DND-41 (cell line): ENCODE measurements at regions not wholly inside any gene's neighbourhood (a gene's known extent, or its start where the extent isn't known, plus 50 kb on each side); places are given as distances from the start of the nearest gene placed in this dataset.
A peak's percentile ranks its signal among the peaks of the same experiment; 100 is the strongest.

ENCODE experiments used
- ATAC-seq: fragments of 200-7000 bp; cut with Tn5 transposase; 3 replicates; pipeline ENCODE4 v1.9.1; 2021; ENCODE audit warnings: low read depth; ENCODE audit not compliant: insufficient read depth
- DNase-seq: peaks from one replicate; pipeline ENCODE4 v3.0.0-alpha.2; 2020
- H2AFZ ChIP-seq: 2 replicates; pipeline ENCODE4 v1.6.0; 2012; ENCODE audit warnings: low read depth, low read length
- H3K27ac ChIP-seq: 2 replicates; pipeline ENCODE4 v1.5.1; 2012; ENCODE audit warnings: low read length, inconsistent platforms
- H3K27me3 ChIP-seq: fragments of 200-600 bp; sonication (generic); 2 replicates; pipeline ENCODE4 v1.6.0; 2012; ENCODE audit warnings: low read length, mild to moderate bottlenecking, inconsistent platforms; ENCODE audit not compliant: insufficient read depth, poor library complexity
- H3K36me3 ChIP-seq: 2 replicates; pipeline ENCODE4 v1.5.1; 2012; ENCODE audit warnings: low read length, inconsistent platforms; ENCODE audit not compliant: insufficient read depth
- H3K4me1 ChIP-seq: 2 replicates; pipeline ENCODE4 v1.5.1; 2012; ENCODE audit warnings: mild to moderate bottlenecking, low read length; ENCODE audit not compliant: insufficient read depth
- H3K4me2 ChIP-seq: 2 replicates; pipeline ENCODE4 v1.6.0; 2012; ENCODE audit warnings: mild to moderate bottlenecking, moderate library complexity, low read length, inconsistent platforms; ENCODE audit not compliant: insufficient read depth
- H3K4me3 ChIP-seq, 2 experiments: fragments of 200-600 bp in 1 of 2; shearing (Covaris generic) in 1 of 2; 2 replicates each; pipeline ENCODE4 v1.5.1; 2012 to 2016; ENCODE audit warnings: inconsistent platforms in 2 of 2, low read length in 2 of 2, mild to moderate bottlenecking in 2 of 2, low read depth in 1 of 2, moderate library complexity in 1 of 2
- H3K79me2 ChIP-seq: 2 replicates; pipeline ENCODE4 v1.6.0; 2012; ENCODE audit warnings: low read length, inconsistent platforms; ENCODE audit not compliant: insufficient read depth
- H3K9ac ChIP-seq: 2 replicates; pipeline ENCODE4 v1.6.0; 2012; ENCODE audit warnings: low read depth, mild to moderate bottlenecking, inconsistent platforms, low read length, moderate library complexity
- H3K9me3 ChIP-seq: 2 replicates; pipeline ENCODE4 v1.5.1; 2012; ENCODE audit warnings: low read length, moderate library complexity, mild to moderate bottlenecking, inconsistent platforms; ENCODE audit not compliant: insufficient read depth, severe bottlenecking
- H4K20me1 ChIP-seq: 2 replicates; pipeline ENCODE4 v1.6.0; 2012; ENCODE audit warnings: low read length; ENCODE audit not compliant: insufficient read depth
- EZH2 ChIP-seq: IDR thresholded peaks from 3 replicates; pipeline ENCODE4 v1.6.1; 2012; ENCODE audit warnings: borderline replicate concordance, low read depth, mild to moderate bottlenecking, moderate library complexity, low read length, inconsistent platforms; ENCODE audit not compliant: severe bottlenecking
- TF ChIP-seq, protein P1 (sequence below): IDR thresholded peaks from 2 replicates; pipeline ENCODE4 v1.5.1; 2012; ENCODE audit warnings: borderline replicate concordance, low read length, moderate library complexity, mild to moderate bottlenecking; ENCODE audit not compliant: poor library complexity, severe bottlenecking; ENCODE audit errors: extremely low read depth

DNA sequence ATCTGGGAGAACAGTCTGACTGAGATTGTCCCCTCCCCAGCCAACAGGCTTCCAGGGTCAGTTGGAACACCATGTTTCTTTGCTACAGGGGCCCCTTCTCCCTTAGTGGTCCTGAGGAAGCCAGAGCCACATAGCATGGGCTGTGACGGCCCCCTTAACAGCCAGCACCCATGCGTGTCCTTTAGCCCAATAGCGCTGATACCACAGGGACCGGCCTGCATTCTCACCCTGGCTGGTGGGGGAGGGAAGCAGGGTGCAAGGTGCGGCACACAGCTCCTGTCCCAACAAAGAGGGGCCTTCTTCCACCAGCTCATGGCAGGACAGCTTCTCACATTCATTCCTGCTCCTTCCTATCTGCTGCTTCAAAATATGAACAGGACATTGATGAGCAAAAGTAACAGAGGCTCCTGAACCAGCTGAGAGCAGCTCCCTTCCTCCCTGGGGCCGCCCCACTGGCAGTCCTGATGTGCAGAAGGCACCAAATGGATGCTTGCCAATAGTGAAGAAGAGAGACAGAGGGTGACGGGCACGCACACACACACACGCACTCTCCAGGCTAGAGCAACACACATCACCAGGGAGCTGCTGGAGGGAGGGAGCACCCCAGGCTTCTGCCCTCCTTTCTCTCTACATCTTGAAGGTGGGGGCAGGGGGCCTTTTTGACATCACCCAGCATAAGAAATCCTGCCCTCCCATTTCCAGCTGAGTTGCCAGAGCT is 99.4 kb downstream of the CRYAA start:
- Histone ChIP-seq H3K9ac (no peak overlapping the region), H3K27me3 (no peaks in the 10 kb centered on the region), H3K79me2 (no peaks in the 10 kb centered on the region), H3K27ac (no peak overlapping the region), H3K4me3 (no peak overlapping the region), H2AFZ (no peak overlapping the region), H3K9me3 (no peaks in the 10 kb centered on the region), H3K36me3 (no peaks in the 10 kb centered on the region), H3K4me2 (no peak overlapping the region), H4K20me1 (no peaks in the 10 kb centered on the region), H3K4me1 (no peaks in the 10 kb centered on the region)
- TF ChIP-seq, protein P1, sequence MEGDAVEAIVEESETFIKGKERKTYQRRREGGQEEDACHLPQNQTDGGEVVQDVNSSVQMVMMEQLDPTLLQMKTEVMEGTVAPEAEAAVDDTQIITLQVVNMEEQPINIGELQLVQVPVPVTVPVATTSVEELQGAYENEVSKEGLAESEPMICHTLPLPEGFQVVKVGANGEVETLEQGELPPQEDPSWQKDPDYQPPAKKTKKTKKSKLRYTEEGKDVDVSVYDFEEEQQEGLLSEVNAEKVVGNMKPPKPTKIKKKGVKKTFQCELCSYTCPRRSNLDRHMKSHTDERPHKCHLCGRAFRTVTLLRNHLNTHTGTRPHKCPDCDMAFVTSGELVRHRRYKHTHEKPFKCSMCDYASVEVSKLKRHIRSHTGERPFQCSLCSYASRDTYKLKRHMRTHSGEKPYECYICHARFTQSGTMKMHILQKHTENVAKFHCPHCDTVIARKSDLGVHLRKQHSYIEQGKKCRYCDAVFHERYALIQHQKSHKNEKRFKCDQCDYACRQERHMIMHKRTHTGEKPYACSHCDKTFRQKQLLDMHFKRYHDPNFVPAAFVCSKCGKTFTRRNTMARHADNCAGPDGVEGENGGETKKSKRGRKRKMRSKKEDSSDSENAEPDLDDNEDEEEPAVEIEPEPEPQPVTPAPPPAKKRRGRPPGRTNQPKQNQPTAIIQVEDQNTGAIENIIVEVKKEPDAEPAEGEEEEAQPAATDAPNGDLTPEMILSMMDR: no peak
- TF ChIP-seq EZH2: no peak
- no peak for DNase-seq
- ATAC-seq: 0 out of 3 replicates have a peak, but pooled peaks have one; percentile 17

DNA sequence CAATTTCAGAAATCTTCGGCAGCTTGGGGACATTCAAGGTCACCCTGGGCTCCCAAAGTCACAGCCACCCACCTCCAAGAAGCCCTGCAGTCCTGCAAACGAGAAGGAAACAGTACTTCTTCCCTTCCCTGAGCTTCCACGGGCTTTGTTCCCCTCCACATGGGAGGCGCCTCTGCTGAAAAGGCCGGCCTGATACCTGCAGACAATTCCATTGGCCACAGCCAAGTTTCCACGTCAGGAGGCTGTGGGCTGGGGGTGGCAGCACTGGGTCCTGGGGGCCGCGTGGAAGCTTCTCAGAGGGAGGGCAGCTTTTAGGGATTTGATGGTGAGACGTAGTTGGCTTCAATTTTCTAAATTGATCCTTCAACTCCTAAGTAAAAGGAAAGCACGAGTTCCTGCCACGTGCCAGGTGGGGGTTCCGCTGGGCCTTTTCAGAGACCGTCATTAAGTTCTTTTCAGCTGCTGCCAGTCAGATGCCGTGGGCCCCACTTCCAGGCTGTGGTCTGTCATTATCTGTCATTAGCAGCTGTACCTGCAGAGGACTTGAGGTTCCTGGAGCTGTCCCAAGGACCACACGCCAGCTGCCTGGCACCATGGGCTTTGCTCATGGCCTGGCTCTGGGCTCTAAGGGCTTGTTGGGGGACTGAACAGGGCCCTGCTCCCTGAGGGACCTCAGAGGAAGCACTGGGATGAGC is 98.7 kb downstream of the CRYAA start:
- no peak for DNase-seq
- Histone ChIP-seq H3K4me1 (no peaks in the 10 kb centered on the region), H3K4me3 (no peak overlapping the region), H3K27ac (no peak overlapping the region), H3K27me3 (no peaks in the 10 kb centered on the region), H3K36me3 (no peaks in the 10 kb centered on the region), H4K20me1 (no peaks in the 10 kb centered on the region), H3K4me2 (no peak overlapping the region), H3K79me2 (no peaks in the 10 kb centered on the region), H2AFZ (no peak overlapping the region), H3K9ac (no peak overlapping the region), H3K9me3 (peaks cover 1% of the 10 kb centered on the region)
- TF ChIP-seq, protein P1: no peak
- TF ChIP-seq EZH2: no peak
- ATAC-seq: no peak

DNA sequence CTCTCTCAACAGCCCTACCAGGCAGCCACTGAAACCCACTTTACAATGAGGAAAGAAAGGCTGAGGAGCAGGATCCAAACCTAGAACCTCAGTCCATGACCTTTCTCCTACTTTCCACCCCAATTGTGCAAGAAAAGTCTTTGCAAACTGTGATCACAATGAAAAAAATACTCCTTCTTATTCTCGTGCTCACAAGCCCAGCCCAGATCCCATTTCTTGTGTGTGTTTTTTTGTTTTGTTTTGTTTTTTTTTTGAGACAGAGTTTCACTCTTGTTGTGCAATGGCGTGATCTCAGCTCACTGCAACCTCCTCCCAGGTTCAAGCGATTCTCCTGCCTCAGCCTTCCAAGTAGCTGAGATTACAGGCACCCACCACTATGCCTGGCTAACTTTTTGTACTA is 97.7 kb downstream of the CRYAA start:
- Histone ChIP-seq H3K9ac (no peak overlapping the region), H3K27ac (no peak overlapping the region), H3K79me2 (no peaks in the 10 kb centered on the region), H4K20me1 (no peaks in the 10 kb centered on the region), H3K4me3 (no peak overlapping the region), H3K9me3 (peaks cover 4% of the 10 kb centered on the region), H2AFZ (no peak overlapping the region), H3K27me3 (no peaks in the 10 kb centered on the region), H3K4me2 (no peak overlapping the region), H3K36me3 (no peaks in the 10 kb centered on the region), H3K4me1 (no peaks in the 10 kb centered on the region)
- ATAC-seq: no peak
- TF ChIP-seq EZH2: no peak
- TF ChIP-seq, protein P1: no peak
- no peak for DNase-seq
